Right lobe of liver (tissue), 6 donors: ENCODE measurements at regions not wholly inside any gene's neighbourhood (a gene's known extent, or its start where the extent isn't known, plus 50 kb on each side); places are given as distances from the start of the nearest gene placed in this dataset.

Source experiments
- ATAC-seq, 4 donors: fragments of 200-7000 bp; cut with Tn5 transposase; one replicate each; pipeline ENCODE4 v1.9.1; 2020; ENCODE audit warnings: mild to moderate bottlenecking in 4 of 4, moderate library complexity in 4 of 4
- DNase-seq, 3 donors: peaks; one replicate each; pipeline ENCODE4 v3.0.0-alpha.2; 2020
- H3K27ac ChIP-seq, 3 donors: fragments of 200-600 bp; one replicate each; pipeline ENCODE4 v1.8.0; 2022
- H3K27me3 ChIP-seq, 2 donors: fragments of 200-600 bp; one replicate each; pipeline ENCODE4 v1.8.0; 2022
- H3K36me3 ChIP-seq, 4 donors: fragments of 200-600 bp; sonication (generic) in 1 of 4; one replicate each; pipeline versions ENCODE4 v1.5.1 to v1.8.0; 2017 to 2022; ENCODE audit warnings: control low read depth in 1 of 4
- H3K4me1 ChIP-seq, 4 donors: fragments of 200-600 bp; sonication (generic) in 1 of 4; one replicate each; pipeline versions ENCODE4 v1.5.1 to v1.8.0; 2017 to 2022; ENCODE audit warnings: control low read depth in 1 of 4
- H3K4me3 ChIP-seq, 3 donors: fragments of 200-600 bp; one replicate each; pipeline ENCODE4 v1.8.0; 2022
- H3K9me3 ChIP-seq, 4 donors: fragments of 200-600 bp; sonication (generic) in 1 of 4; one replicate each; pipeline versions ENCODE4 v1.5.1 to v1.8.0; 2017 to 2022; ENCODE audit warnings: control low read depth in 1 of 4
- CTCF ChIP-seq, 4 donors: fragments of 200-600 bp in 3 of 4; fragments of 450-650 bp in 1 of 4; IDR thresholded peaks; one replicate each; pipeline versions ENCODE4 v1.5.1 to v1.8.0; 2016 to 2022; ENCODE audit warnings: antibody characterized with exemption in 4 of 4, mild to moderate bottlenecking in 2 of 4
- POLR2A ChIP-seq: fragments of 450-650 bp; IDR thresholded peaks from one replicate; pipeline ENCODE4 v1.6.1; 2017; ENCODE audit warnings: antibody characterized with exemption, mild to moderate bottlenecking
- WGBS: methylation state at CpG from one replicate; pipeline ENCODE4 v1.1.6; 2018; ENCODE audit warnings: low coverage, low lambda C conversion rate; ENCODE audit not compliant: insufficient coverage; ENCODE audit errors: missing lambda C conversion rate; 5-methylcytosine and 5-hydroxymethylcytosine counted together
- intact Hi-C, 2 donors: fragments of 100-400 bp; cut with DNase I; formaldehyde crosslinking; loops; one replicate each; pipeline versions ENCODE4 v1.11.2 to v1.14.1; 2022
- donor health status: DM: no; HTN: yes; CAD: no.
- donor health status: DM: no; HTN: no; CAD: no.
- donor health status: DM: no; HTN: no; CAD: no.
- donor health status: DM: no; HTN: yes; CAD: no.
- donor health status: DM: no; HTN: yes; CAD: no.

GRCh38 chr5:154571325-154572035, 93.5 kb upstream of the HAND1 start:
- H3K27me3 ChIP-seq, result no peaks in the 10 kb centered on the region
- H3K4me1 ChIP-seq, result no peaks in the 10 kb centered on the region
- intact Hi-C loops, result no loop called here
- ATAC-seq (no peak), DNase-seq (no peak)
- no peak overlapping the region for H3K27ac ChIP-seq
- H3K4me3 ChIP-seq, result no peak overlapping the region
- H3K9me3 ChIP-seq, result no peaks in the 10 kb centered on the region
- H3K36me3 ChIP-seq, result no peaks in the 10 kb centered on the region
- 51% methylated on average over 3 of the region's 6 CpGs for WGBS
- TF ChIP-seq CTCF (IDR thresholded peaks at IDR 0.05) (no peak), POLR2A (no peak)

DNA sequence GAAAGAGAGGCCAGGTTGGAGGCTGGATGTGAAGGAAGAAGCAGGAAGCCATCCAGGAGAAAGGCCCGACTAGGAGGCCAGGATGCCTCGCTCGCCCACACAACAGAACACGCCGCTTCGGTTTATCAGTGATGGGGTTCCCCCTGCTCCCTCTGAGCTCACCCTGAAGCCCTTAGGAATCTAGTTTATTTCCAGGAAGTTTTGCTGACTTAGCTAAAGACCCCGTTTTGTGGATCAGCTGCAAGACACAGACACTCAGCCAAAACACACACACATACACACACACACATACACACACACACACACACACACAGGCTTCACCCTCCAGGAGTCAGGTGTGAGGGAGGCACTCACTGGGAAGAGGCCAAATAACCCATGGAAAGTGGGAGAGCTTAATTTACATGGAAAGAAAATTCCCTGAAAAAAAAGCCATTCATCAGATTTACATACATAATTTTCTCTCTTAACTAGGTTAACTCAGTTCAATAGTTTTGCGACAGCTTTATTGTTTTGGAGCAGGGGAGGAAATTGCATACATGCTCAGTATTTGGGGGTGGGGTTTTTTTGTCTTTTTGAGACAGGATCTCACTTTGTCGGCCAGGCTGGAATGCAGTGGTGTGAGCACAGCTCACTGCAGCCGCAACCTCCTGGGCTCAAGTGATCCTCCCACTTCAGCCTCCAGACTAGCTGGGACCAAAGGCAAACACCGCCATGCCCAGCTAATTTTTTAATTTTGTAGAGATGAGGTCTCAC, 92.7 kb upstream of the HAND1 start:
- DNase-seq (no peak), ATAC-seq (no peak)
- WGBS, result 78% methylated on average over 9 of the region's 11 CpGs
- Histone ChIP-seq H3K36me3 (no peaks in the 10 kb centered on the region), H3K27me3 (no peaks in the 10 kb centered on the region), H3K4me3 (no peak overlapping the region), H3K27ac (no peak overlapping the region), H3K9me3 (no peaks in the 10 kb centered on the region), H3K4me1 (no peaks in the 10 kb centered on the region)
- intact Hi-C loops, result no loop called here
- no peak for TF ChIP-seq POLR2A
- TF ChIP-seq CTCF (IDR thresholded peaks at IDR 0.05), result no peak

DNA sequence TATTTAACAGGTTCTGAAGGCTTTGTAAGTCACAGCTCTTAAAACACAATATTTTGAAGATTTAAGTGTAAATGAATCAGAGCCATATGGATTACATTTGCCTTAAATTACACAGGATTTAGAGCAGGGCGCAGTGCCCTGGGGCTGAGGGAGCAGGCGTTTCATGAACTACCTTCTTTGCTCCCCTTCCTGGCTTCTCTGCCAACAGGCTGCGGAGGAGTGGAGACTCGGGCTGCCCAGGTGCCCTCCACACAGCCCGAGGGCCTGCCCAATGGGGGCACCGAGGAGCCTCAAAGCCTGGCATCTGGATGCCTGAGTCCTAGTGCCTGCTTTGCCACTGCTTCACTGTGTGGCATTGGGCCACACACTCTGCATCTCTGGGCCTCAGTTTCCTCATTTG, 90.6 kb upstream of the HAND1 start:
- ATAC-seq (no peak), DNase-seq (no peak)
- intact Hi-C loops, result no loop called here
- Histone ChIP-seq H3K9me3 (no peaks in the 10 kb centered on the region), H3K27me3 (no peaks in the 10 kb centered on the region), H3K4me3 (no peak overlapping the region), H3K4me1 (no peaks in the 10 kb centered on the region), H3K27ac (no peak overlapping the region), H3K36me3 (no peaks in the 10 kb centered on the region)
- no CpG with 5 or more reads among the region's 6 CpGs for WGBS
- TF ChIP-seq POLR2A (no peak), CTCF (IDR thresholded peaks at IDR 0.05) (no peak)

DNA sequence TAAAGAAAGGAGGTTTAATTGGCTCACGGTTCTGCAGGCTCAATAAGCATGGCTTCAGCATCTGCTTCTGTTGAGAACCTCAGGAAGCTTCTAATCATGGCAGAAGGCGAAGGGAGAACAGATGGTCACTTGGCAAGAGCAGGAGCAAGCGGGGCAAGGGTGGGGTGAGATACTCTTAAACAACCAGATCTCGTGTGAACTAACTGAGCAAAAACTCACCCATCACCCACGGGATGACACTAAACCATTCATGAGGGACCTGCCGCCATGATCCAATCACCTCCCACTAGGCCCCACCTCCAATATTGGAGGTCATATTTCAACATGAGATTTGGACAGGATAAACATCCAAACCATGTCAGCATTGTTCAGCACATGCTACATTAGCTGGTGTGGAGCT, 89.1 kb upstream of the HAND1 start:
- Histone ChIP-seq H3K27me3 (no peaks in the 10 kb centered on the region), H3K9me3 (no peaks in the 10 kb centered on the region), H3K4me3 (no peak overlapping the region), H3K27ac (no peak overlapping the region), H3K4me1 (no peaks in the 10 kb centered on the region), H3K36me3 (no peaks in the 10 kb centered on the region)
- DNase-seq (no peak), ATAC-seq (no peak)
- TF ChIP-seq CTCF (IDR thresholded peaks at IDR 0.05) (no peak), POLR2A (no peak)
- 65% methylated on average over 4 of the region's 6 CpGs for WGBS
- intact Hi-C loops, result no loop called here
